ENCODE measurements at regions not wholly inside any gene's neighbourhood (a gene's known extent, or its start where the extent isn't known, plus 50 kb on each side); places are given as distances from the start of the nearest gene placed in this dataset.

DNA sequence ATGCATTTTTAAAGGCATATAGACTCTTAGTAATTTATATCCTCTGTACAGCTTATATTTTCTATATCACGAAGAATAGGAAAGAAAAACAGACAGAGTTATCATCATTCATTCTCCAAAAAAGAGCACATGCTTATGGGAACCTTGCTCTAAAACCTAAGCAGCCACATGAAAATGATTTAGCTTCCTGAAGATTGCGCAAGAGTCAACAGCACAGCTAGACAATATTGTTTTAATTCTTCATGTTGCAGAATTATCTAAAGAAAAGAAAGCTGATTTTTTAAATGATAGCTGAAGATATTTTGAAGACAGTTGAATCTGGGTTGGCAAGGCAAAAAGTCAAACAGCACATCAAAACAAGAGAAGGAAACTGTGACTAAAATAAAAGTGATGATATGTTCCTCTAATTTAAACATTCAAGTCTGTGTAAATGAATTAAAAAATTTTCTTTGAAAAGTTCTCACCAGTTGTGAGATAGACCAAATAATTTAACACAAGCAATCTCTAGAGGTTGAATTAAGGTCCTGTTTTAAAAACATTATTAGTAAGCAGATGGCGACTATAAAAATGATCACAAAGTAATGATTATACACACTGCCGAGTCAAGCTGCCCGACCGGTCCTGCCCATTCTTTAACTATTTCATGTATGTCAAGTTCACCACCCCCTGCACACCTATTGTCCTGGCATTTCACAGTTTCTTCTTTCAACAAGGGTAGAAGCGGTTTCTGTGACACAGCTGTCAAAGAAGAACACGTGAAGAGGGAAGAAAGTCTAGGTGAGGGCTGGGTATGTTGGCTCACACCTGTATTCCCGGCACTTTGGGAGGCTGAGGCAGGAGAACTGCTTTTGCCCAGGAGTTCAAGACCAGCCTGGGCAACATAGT lies 74.2 kb upstream of the BHLHE40 start:
- Histone ChIP-seq H2BK20ac (ENCODE audit: low read depth, low read length, poor library complexity, severe bottlenecking) (no peak overlapping the region), H4K8ac (replicated peaks; ENCODE audit: insufficient read length, low read depth, low read length) (no peak overlapping the region), H3K23ac (ENCODE audit: insufficient read length, low read depth, low read length) (no peak overlapping the region), H3K79me1 (ENCODE audit: insufficient read depth, low read depth, low read length, poor library complexity, severe bottlenecking) (no peaks in the 10 kb centered on the region), H3K4me2 (ENCODE audit: insufficient read depth, insufficient read length, low read length) (no peak overlapping the region), H2BK15ac (ENCODE audit: low read depth, low read length) (no peak overlapping the region), H3K27me3 (ENCODE audit: insufficient read depth, low read length) (no peaks in the 10 kb centered on the region), H4K20me1 (ENCODE audit: control insufficient read depth, insufficient read depth, insufficient read length) (no peaks in the 10 kb centered on the region), H4K5ac (ENCODE audit: insufficient read length, low read depth, low read length) (no peak overlapping the region), H3K18ac (ENCODE audit: insufficient read length, low read depth, low read length) (no peak overlapping the region), H3K56ac (ENCODE audit: insufficient read length, low read depth, low read length) (no peak overlapping the region), H3K4ac (ENCODE audit: low read depth, low read length) (no peak overlapping the region), H3T11ph (ENCODE audit: low read length) (no peak overlapping the region), H3K79me2 (ENCODE audit: insufficient read depth, low read length) (no peaks in the 10 kb centered on the region), H3K14ac (ENCODE audit: insufficient read depth, low read length) (no peak overlapping the region), H3K4me1 (ENCODE audit: insufficient read depth, low read length) (no peaks in the 10 kb centered on the region), H2AK5ac (ENCODE audit: insufficient read length, low read length) (no peak overlapping the region), H2BK120ac (ENCODE audit: low read depth, low read length, poor library complexity, severe bottlenecking) (no peak overlapping the region), H2BK5ac (ENCODE audit: insufficient read length, low read length) (no peak overlapping the region), H2AFZ (ENCODE audit: low read length) (no peak overlapping the region), H3K23me2 (ENCODE audit: insufficient read length, low read depth, low read length, poor library complexity, severe bottlenecking) (no peaks in the 10 kb centered on the region), H3K27ac (ENCODE audit: insufficient read length, low read depth, low read length) (no peak overlapping the region), H2BK12ac (ENCODE audit: insufficient read length, low read depth, low read length) (no peak overlapping the region), H4K91ac (ENCODE audit: insufficient read length, low read depth, low read length) (no peak overlapping the region), H3K9ac (ENCODE audit: extremely low read depth, insufficient read length, low read length) (no peak overlapping the region), H3K9me3 (ENCODE audit: control insufficient read depth, low read depth, low read length) (no peaks in the 10 kb centered on the region)
- Mint-ChIP-seq H3K9me3 (no peaks in the 10 kb centered on the region), H3K27me3 (ENCODE audit: low read depth) (peaks cover 2% of the 10 kb centered on the region), H3K27ac (no peak overlapping the region), H3K36me3 (ENCODE audit: insufficient read depth in 1 of 3, low read depth in 3 of 3) (no peaks in the 10 kb centered on the region), H3K4me3 (no peak overlapping the region), H3K4me1 (peaks cover 15 to 20% of the 10 kb centered on the region in 2 experiments)
- TF ChIP-seq, protein P1, sequence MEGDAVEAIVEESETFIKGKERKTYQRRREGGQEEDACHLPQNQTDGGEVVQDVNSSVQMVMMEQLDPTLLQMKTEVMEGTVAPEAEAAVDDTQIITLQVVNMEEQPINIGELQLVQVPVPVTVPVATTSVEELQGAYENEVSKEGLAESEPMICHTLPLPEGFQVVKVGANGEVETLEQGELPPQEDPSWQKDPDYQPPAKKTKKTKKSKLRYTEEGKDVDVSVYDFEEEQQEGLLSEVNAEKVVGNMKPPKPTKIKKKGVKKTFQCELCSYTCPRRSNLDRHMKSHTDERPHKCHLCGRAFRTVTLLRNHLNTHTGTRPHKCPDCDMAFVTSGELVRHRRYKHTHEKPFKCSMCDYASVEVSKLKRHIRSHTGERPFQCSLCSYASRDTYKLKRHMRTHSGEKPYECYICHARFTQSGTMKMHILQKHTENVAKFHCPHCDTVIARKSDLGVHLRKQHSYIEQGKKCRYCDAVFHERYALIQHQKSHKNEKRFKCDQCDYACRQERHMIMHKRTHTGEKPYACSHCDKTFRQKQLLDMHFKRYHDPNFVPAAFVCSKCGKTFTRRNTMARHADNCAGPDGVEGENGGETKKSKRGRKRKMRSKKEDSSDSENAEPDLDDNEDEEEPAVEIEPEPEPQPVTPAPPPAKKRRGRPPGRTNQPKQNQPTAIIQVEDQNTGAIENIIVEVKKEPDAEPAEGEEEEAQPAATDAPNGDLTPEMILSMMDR (conservative IDR thresholded peaks at IDR 0.05): no peak
- DNase-seq: no peak
- WGBS (ENCODE audit: extremely low coverage, insufficient read length, low lambda C conversion rate): no CpG with 5 or more reads among the region's 9 CpGs
